Smooth muscle cell (in vitro differentiated cells): ENCODE measurements at regions not wholly inside any gene's neighbourhood (a gene's known extent, or its start where the extent isn't known, plus 50 kb on each side); places are given as distances from the start of the nearest gene placed in this dataset.

Experiments used
- DNase-seq: peaks from one replicate; lab custom pipeline; 2025; ENCODE audit not compliant: unreplicated experiment; lab: John Stamatoyannopoulos, UW
- H2AFZ ChIP-seq: fragments of 200-600 bp; sonication (generic); 2 replicates; pipeline ENCODE4 v1.6.0; 2016; ENCODE audit warnings: antibody characterized with exemption, low read depth, mild to moderate bottlenecking
- H3F3A ChIP-seq: fragments of 200-600 bp; sonication (generic); 2 replicates; pipeline ENCODE4 v1.6.0; 2017; ENCODE audit warnings: antibody characterized with exemption, low read depth
- H3K27ac ChIP-seq: fragments of 200-600 bp; sonication (generic); 2 replicates; pipeline ENCODE4 v1.5.1; 2016; ENCODE audit warnings: low read depth, mild to moderate bottlenecking
- H3K27me3 ChIP-seq: fragments of 200-600 bp; sonication (generic); 2 replicates; pipeline ENCODE4 v1.6.1; 2016; ENCODE audit warnings: low read depth, mild to moderate bottlenecking
- H3K36me3 ChIP-seq: fragments of 200-600 bp; sonication (generic); 2 replicates; pipeline ENCODE4 v1.5.1; 2016; ENCODE audit warnings: low read depth
- H3K4me1 ChIP-seq: fragments of 200-600 bp; sonication (generic); 2 replicates; pipeline ENCODE4 v1.5.1; 2016; ENCODE audit warnings: low read depth
- H3K4me2 ChIP-seq: fragments of 200-600 bp; sonication (generic); 2 replicates; pipeline ENCODE4 v1.6.0; 2016; ENCODE audit warnings: mild to moderate bottlenecking
- H3K4me3 ChIP-seq: fragments of 200-600 bp; sonication (generic); 2 replicates; pipeline ENCODE4 v1.5.1; 2016; ENCODE audit warnings: mild to moderate bottlenecking
- H3K79me2 ChIP-seq: fragments of 200-600 bp; sonication (generic); 2 replicates; pipeline ENCODE4 v1.6.0; 2016; ENCODE audit warnings: low read depth, mild to moderate bottlenecking
- H3K9ac ChIP-seq: fragments of 200-600 bp; sonication (generic); 2 replicates; pipeline ENCODE4 v1.6.0; 2016; ENCODE audit warnings: low read depth
- H3K9me3 ChIP-seq: fragments of 200-600 bp; sonication (generic); replicated peaks from 2 replicates; pipeline ENCODE4 v1.5.1; 2016; ENCODE audit warnings: low read depth
- H4K20me1 ChIP-seq: fragments of 200-600 bp; sonication (generic); 2 replicates; pipeline ENCODE4 v1.6.0; 2016; ENCODE audit warnings: low read depth
- WGBS: methylation state at CpG from one replicate; pipeline ENCODE4 v1.1.7; 2016; ENCODE audit warnings: low lambda C conversion rate; 5-methylcytosine and 5-hydroxymethylcytosine counted together
- TF ChIP-seq, protein P1 (sequence below): fragments of 200-600 bp; sonication (generic); IDR thresholded peaks from 2 replicates; pipeline ENCODE4 v1.5.1; 2017; ENCODE audit warnings: borderline replicate concordance, mild to moderate bottlenecking, antibody characterized with exemption; ENCODE audit not compliant: insufficient read depth, poor library complexity, severe bottlenecking

DNA sequence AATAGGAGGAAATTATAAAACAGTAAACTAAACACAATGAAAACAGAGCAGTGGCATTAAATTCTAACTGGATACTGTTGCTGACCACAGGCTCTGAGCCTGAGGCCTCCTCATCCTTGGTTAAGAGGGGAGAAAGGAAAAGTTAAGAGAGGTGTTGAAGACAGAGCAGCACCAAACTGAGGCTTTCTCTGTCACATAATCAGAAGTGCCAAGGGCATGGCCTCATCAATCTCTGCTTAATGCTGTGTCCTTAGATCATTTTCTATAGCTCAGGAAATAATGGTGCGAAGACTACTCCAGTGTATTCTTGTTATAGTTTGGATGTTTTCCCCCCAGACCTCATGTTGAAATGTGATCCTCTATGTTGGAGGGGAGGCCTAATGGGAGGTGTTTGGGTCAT, 160.9 kb upstream of the SLC1A4 start:
- no peaks in the 10 kb centered on the region for H4K20me1 ChIP-seq
- peak overlapping the region; percentile 26 for H2AFZ ChIP-seq
- H3K36me3 ChIP-seq: no peaks in the 10 kb centered on the region
- DNase-seq: no peak
- no peaks in the 10 kb centered on the region for H3K27me3 ChIP-seq
- H3K4me2 ChIP-seq: no peak overlapping the region
- no peak overlapping the region for H3K4me3 ChIP-seq
- H3K9me3 ChIP-seq: no peaks in the 10 kb centered on the region
- no peaks in the 10 kb centered on the region for H3F3A ChIP-seq
- no peaks in the 10 kb centered on the region for H3K4me1 ChIP-seq
- TF ChIP-seq, protein P1, sequence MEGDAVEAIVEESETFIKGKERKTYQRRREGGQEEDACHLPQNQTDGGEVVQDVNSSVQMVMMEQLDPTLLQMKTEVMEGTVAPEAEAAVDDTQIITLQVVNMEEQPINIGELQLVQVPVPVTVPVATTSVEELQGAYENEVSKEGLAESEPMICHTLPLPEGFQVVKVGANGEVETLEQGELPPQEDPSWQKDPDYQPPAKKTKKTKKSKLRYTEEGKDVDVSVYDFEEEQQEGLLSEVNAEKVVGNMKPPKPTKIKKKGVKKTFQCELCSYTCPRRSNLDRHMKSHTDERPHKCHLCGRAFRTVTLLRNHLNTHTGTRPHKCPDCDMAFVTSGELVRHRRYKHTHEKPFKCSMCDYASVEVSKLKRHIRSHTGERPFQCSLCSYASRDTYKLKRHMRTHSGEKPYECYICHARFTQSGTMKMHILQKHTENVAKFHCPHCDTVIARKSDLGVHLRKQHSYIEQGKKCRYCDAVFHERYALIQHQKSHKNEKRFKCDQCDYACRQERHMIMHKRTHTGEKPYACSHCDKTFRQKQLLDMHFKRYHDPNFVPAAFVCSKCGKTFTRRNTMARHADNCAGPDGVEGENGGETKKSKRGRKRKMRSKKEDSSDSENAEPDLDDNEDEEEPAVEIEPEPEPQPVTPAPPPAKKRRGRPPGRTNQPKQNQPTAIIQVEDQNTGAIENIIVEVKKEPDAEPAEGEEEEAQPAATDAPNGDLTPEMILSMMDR: no peak
- no peaks in the 10 kb centered on the region for H3K79me2 ChIP-seq
- 100% methylated on average over 1 of the region's 1 CpG for WGBS
- H3K9ac ChIP-seq: no peak overlapping the region
- no peak overlapping the region for H3K27ac ChIP-seq

DNA sequence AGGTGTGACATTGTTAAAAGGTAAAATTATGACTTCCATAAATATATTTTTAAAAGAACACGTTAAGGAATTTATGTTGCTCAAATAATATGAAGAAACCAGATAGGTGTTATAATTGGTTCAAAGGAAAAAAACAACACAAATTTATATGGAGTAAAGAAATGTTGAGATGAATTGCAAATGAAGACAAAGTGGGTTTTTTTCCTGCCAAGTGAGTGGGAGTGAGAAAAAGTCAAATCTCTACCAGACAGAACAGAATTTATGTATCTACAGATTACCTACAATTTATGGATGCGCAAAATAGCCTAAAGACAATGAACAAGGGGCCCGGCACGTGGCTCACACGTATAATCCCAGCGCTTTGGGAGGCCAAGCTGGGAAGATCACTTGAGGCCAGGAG, 159.7 kb upstream of the SLC1A4 start:
- no peaks in the 10 kb centered on the region for H3F3A ChIP-seq
- H3K36me3 ChIP-seq: no peaks in the 10 kb centered on the region
- TF ChIP-seq, protein P1: no peak
- no peaks in the 10 kb centered on the region for H4K20me1 ChIP-seq
- H3K4me3 ChIP-seq: no peak overlapping the region
- no peaks in the 10 kb centered on the region for H3K9me3 ChIP-seq
- no peak overlapping the region for H3K9ac ChIP-seq
- H3K4me2 ChIP-seq: no peak overlapping the region
- no peaks in the 10 kb centered on the region for H3K79me2 ChIP-seq
- no peak overlapping the region for H3K27ac ChIP-seq
- no peaks in the 10 kb centered on the region for H3K27me3 ChIP-seq
- no peak for DNase-seq
- WGBS: 95% methylated on average over 6 of the region's 6 CpGs
- no peaks in the 10 kb centered on the region for H3K4me1 ChIP-seq
- H2AFZ ChIP-seq: no peak overlapping the region

DNA sequence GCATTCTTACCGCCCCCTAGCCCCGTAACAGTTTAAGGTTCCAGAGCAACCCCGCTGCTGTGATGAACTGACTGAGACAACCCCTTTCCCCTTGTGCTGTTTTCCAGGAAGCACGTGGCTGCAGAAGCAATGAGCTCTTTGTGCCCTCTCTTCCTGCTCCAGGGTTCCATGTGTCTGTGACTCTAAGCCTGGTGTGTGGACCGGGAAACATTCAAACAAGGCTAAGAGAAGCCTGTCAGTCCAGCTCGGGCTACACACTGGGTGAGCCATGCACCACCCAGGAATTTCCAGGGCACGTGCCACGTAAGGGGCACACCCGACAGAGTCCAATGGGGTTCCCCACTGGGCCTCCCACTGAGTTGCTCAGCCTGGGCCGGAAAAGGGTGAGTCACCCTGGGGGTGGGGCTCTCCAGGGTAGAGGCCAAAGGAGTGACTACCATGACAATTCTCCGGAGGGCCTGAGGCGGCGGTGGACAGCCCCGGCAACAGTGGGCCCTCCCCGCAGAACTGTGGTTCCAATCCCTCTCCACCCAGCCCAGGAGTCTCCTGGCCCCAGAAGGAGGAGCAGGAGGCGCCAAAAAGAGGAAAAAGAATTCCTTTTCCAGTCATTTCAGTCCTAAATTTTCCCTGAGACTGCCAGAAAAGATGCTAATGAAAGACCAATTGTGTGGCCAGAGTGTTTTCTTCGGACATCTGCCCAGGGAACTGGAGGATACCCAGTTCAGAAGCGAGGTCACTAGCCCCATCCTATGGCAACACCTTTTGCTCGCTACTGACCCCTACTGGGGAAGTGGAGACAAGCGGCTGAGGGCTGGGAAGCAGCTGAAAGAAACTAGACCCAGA, 157.8 kb upstream of the SLC1A4 start:
- TF ChIP-seq, protein P1: peak; percentile 80
- H3F3A ChIP-seq: no peaks in the 10 kb centered on the region
- peak; percentile 27 for DNase-seq
- H3K79me2 ChIP-seq: no peaks in the 10 kb centered on the region
- no peak overlapping the region for H3K4me3 ChIP-seq
- peaks cover 6% of the 10 kb centered on the region for H3K4me1 ChIP-seq
- no peaks in the 10 kb centered on the region for H3K9me3 ChIP-seq
- 48% methylated on average over 20 of the region's 20 CpGs for WGBS
- H3K36me3 ChIP-seq: no peaks in the 10 kb centered on the region
- peak overlapping the region; percentile 74 for H3K27ac ChIP-seq
- no peaks in the 10 kb centered on the region for H4K20me1 ChIP-seq
- H2AFZ ChIP-seq: peak overlapping the region; percentile 62
- no peak overlapping the region for H3K9ac ChIP-seq
- no peak overlapping the region for H3K4me2 ChIP-seq
- no peaks in the 10 kb centered on the region for H3K27me3 ChIP-seq

DNA sequence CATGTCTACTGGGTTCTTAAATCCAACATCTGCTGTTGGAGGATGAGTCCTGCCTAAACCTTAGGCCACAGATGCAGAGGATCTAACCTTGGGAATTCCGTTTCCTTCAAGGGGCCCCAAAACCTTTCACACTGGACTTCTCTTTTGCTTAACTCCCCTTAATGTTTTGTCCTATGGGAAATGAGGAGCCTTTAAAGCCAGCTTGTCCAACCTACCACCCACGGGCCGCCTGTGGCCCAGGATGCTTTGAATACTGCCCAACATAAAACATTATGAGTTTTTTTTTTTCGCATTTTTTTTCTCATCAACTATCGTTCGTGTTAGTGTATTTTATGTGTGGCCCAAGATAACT, 157.2 kb upstream of the SLC1A4 start:
- Histone ChIP-seq H3K4me3 (no peak overlapping the region), H3K27ac (peak overlapping the region; percentile 74), H3K79me2 (no peaks in the 10 kb centered on the region), H3K4me2 (no peak overlapping the region), H3K9ac (no peak overlapping the region), H3K9me3 (no peaks in the 10 kb centered on the region), H3K27me3 (no peaks in the 10 kb centered on the region), H3F3A (no peaks in the 10 kb centered on the region), H3K4me1 (peaks cover 12% of the 10 kb centered on the region), H2AFZ (no peak overlapping the region), H4K20me1 (no peaks in the 10 kb centered on the region), H3K36me3 (no peaks in the 10 kb centered on the region)
- WGBS: 86% methylated on average over 6 of the region's 6 CpGs
- DNase-seq: no peak
- TF ChIP-seq, protein P1: no peak
